Tibial artery (tissue), 4 donors: ENCODE measurements at regions not wholly inside any gene's neighbourhood (a gene's known extent, or its start where the extent isn't known, plus 50 kb on each side); places are given as distances from the start of the nearest gene placed in this dataset.

ENCODE experiments used
- DNase-seq, 2 donors: peaks; one replicate each; pipeline ENCODE4 v3.0.0-alpha.2; 2019
- H3K27ac ChIP-seq, 2 donors: fragments of 200-600 bp; sonication (generic) in 1 of 2; 1 replicate in 1 of 2; 2 replicates in 1 of 2; pipeline ENCODE4 v1.5.1; 2018 to 2019; ENCODE audit warnings: mild to moderate bottlenecking in 1 of 2
- H3K27me3 ChIP-seq, 2 donors: fragments of 200-600 bp; sonication (generic) in 1 of 2; one replicate each; pipeline versions ENCODE4 v1.5.1 to v1.6.0; 2016 to 2019
- H3K36me3 ChIP-seq, 3 donors: fragments of 200-600 bp; sonication (generic) in 2 of 3; one replicate each; pipeline ENCODE4 v1.5.1; 2016 to 2019; ENCODE audit warnings: mild to moderate bottlenecking in 2 of 3
- H3K4me1 ChIP-seq, 4 donors: fragments of 200-600 bp; sonication (generic) in 2 of 4; 1 replicate in 3 of 4; 2 replicates in 1 of 4; pipeline ENCODE4 v1.5.1; 2016 to 2019
- H3K4me3 ChIP-seq, 2 donors: fragments of 200-600 bp; sonication (generic) in 1 of 2; 1 replicate in 1 of 2; 2 replicates in 1 of 2; pipeline ENCODE4 v1.5.1; 2018 to 2019; ENCODE audit warnings: mild to moderate bottlenecking in 2 of 2
- H3K9me3 ChIP-seq, 3 donors: fragments of 200-600 bp; sonication (generic) in 1 of 3; one replicate each; pipeline ENCODE4 v1.5.1; 2016 to 2019
- CTCF ChIP-seq, 2 experiments: fragments of 200-600 bp in 1 of 2; fragments of 450-650 bp in 1 of 2; IDR thresholded peaks; one replicate each; pipeline ENCODE4 v1.5.1; 2017 to 2019; ENCODE audit warnings: antibody characterized with exemption in 2 of 2, mild to moderate bottlenecking in 1 of 2, moderate library complexity in 1 of 2
- intact Hi-C: fragments of 100-400 bp; cut with DNase I; formaldehyde crosslinking; loops from one replicate; pipeline ENCODE4 v1.15.0; 2023; ENCODE audit warnings: low total_unique reads

GRCh38 chr1:208544053-208544452, 299.9 kb upstream of the PLXNA2 start:
- H3K4me3 ChIP-seq, result no peak overlapping the region
- no peak for DNase-seq
- TF ChIP-seq CTCF (IDR thresholded peaks at IDR 0.05), result no peak
- H3K27me3 ChIP-seq, result no peaks in the 10 kb centered on the region
- no peaks in the 10 kb centered on the region for H3K36me3 ChIP-seq
- H3K9me3 ChIP-seq, result no peaks in the 10 kb centered on the region
- intact Hi-C loops, result no loop called here
- H3K4me1 ChIP-seq, result no peaks in the 10 kb centered on the region
- H3K27ac ChIP-seq, result no peak overlapping the region

GRCh38 chr1:208544794-208545193, 300.6 kb upstream of the PLXNA2 start:
- intact Hi-C loops, result no loop called here
- Histone ChIP-seq H3K4me1 (no peaks in the 10 kb centered on the region), H3K27ac (no peak overlapping the region), H3K27me3 (no peaks in the 10 kb centered on the region), H3K36me3 (no peaks in the 10 kb centered on the region), H3K9me3 (no peaks in the 10 kb centered on the region), H3K4me3 (no peak overlapping the region)
- no peak for TF ChIP-seq CTCF (IDR thresholded peaks at IDR 0.05)
- no peak for DNase-seq

DNA sequence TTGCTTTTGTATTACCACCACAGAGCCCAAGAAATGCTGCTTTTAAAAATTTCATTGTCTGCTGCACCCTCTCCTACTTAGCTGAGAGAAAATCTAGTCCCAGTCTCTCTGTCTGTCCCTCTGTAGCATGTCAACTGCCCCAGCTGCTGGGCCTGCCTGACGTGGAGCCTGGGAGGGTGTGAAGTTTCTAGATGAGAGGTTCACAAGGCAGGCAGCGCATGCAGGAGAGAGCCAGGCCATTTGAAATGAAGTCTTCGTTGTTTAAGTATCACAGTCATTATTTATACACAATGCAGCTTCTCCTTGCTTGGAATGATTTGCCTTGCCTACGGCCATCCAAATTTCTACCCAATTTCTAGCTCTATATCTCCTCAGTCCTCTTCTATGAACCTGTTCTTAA, 306.8 kb upstream of the PLXNA2 start:
- DNase-seq, result no peak
- Histone ChIP-seq H3K4me3 (no peak overlapping the region), H3K4me1 (no peaks in the 10 kb centered on the region), H3K9me3 (no peaks in the 10 kb centered on the region), H3K27ac (no peak overlapping the region), H3K27me3 (no peaks in the 10 kb centered on the region), H3K36me3 (no peaks in the 10 kb centered on the region)
- intact Hi-C loops, result no loop called here
- TF ChIP-seq CTCF (IDR thresholded peaks at IDR 0.05), result no peak

GRCh38 chr1:208551633-208552320, 307.6 kb upstream of the PLXNA2 start:
- no peaks in the 10 kb centered on the region for H3K4me1 ChIP-seq
- no peaks in the 10 kb centered on the region for H3K36me3 ChIP-seq
- H3K27me3 ChIP-seq, result no peaks in the 10 kb centered on the region
- no peaks in the 10 kb centered on the region for H3K9me3 ChIP-seq
- no peak overlapping the region for H3K27ac ChIP-seq
- no peak overlapping the region for H3K4me3 ChIP-seq
- DNase-seq, result no peak
- TF ChIP-seq CTCF (IDR thresholded peaks at IDR 0.05), result no peak
- intact Hi-C loops, result no loop called here

DNA sequence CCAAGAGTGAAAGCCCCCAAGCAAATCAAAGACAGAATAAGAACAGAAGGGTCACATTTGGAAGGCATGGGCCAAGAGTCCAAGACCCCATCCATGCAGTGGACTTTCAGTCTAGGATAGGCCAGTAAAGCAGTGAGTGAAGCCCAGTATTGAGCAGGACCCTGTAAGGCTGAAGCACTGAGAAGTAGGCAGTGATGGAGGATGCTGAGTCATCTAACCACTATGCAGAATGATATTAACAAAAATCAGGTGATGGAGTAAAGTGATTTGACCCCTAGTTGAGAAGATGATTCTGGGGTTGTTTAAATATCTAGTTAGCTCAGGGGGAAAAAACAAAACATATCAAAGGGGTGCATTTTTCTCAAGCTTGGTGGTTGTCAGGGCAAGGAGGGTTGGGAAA, 308.7 kb upstream of the PLXNA2 start:
- intact Hi-C loops, result no loop called here
- H3K27ac ChIP-seq, result no peak overlapping the region
- no peaks in the 10 kb centered on the region for H3K9me3 ChIP-seq
- no peaks in the 10 kb centered on the region for H3K4me1 ChIP-seq
- H3K36me3 ChIP-seq, result no peaks in the 10 kb centered on the region
- no peaks in the 10 kb centered on the region for H3K27me3 ChIP-seq
- no peak for TF ChIP-seq CTCF (IDR thresholded peaks at IDR 0.05)
- no peak overlapping the region for H3K4me3 ChIP-seq
- no peak for DNase-seq

DNA sequence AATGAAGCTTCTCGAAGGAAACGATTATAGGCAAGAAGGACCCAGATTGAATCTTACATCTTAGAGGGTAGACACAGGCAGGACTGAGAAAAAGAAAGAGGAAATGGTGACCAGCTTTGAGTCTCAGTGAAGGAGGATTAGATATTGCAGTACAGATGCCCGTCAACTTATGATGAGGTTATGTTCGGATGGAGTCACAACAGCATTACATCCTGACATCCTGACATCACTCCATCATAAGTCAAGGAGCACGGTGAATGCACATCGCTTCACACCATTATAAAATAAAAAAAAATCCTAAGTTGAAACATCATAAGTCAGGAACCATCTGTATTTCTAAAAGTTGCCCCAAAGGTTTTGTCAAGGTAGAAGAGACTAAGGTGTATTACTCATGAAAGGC, 312.3 kb upstream of the PLXNA2 start:
- DNase-seq, result no peak
- intact Hi-C loops, result no loop called here
- Histone ChIP-seq H3K27ac (no peak overlapping the region), H3K4me1 (no peaks in the 10 kb centered on the region), H3K27me3 (no peaks in the 10 kb centered on the region), H3K4me3 (no peak overlapping the region), H3K9me3 (no peaks in the 10 kb centered on the region), H3K36me3 (no peaks in the 10 kb centered on the region)
- no peak for TF ChIP-seq CTCF (IDR thresholded peaks at IDR 0.05)
